Brain microvascular endothelial cell (primary cell): ENCODE measurements at regions not wholly inside any gene's neighbourhood (a gene's known extent, or its start where the extent isn't known, plus 50 kb on each side); places are given as distances from the start of the nearest gene placed in this dataset.
A peak's percentile ranks its signal among the peaks of the same experiment; 100 is the strongest.
"Not testable (repeated sequence)": the region's sequence is repeated elsewhere in the genome, so short reads cannot be mapped to it uniquely, and the experiment has no call there.

Source experiments
- DNase-seq: peaks from one replicate; pipeline ENCODE4 v3.0.0-alpha.2; 2020
- H3K27ac ChIP-seq: fragments of 250-450 bp; sonication (Bioruptor Pico); 2 replicates; pipeline ENCODE4 v1.5.1; 2020; ENCODE audit warnings: mild to moderate bottlenecking, moderate library complexity
- H3K27me3 ChIP-seq: fragments of 250-450 bp; sonication (Bioruptor Pico); replicated peaks from 2 replicates; pipeline ENCODE4 v1.5.1; 2020; ENCODE audit warnings: mild to moderate bottlenecking
- H3K36me3 ChIP-seq: fragments of 250-450 bp; sonication (Bioruptor Pico); replicated peaks from 2 replicates; pipeline ENCODE4 v1.5.1; 2020; ENCODE audit warnings: mild to moderate bottlenecking
- H3K4me3 ChIP-seq: 2 replicates; pipeline ENCODE4 v1.5.1; 2011; ENCODE audit warnings: low read depth, mild to moderate bottlenecking, control low read depth, low read length, moderate library complexity
- CTCF ChIP-seq: IDR thresholded peaks from 2 replicates; pipeline ENCODE4 v1.5.1; 2011; ENCODE audit warnings: low read depth, mild to moderate bottlenecking, moderate library complexity, low read length, control low read depth, inconsistent platforms; ENCODE audit errors: missing control alignments
- in situ Hi-C: cut with HindIII; loops from 2 replicates; pipeline ENCODE4 v1.10.0; 2017; ENCODE audit warnings: low sequenced_read_pairs, low pct_ligation_motif_present

- H3K27me3 ChIP-seq, DNase-seq, H3K27ac ChIP-seq, H3K36me3 ChIP-seq, in situ Hi-C loops, H3K4me3 ChIP-seq: not testable (repeated sequence)
Observed at GRCh38 chr20:25777241-25777640, 80.6 kb upstream of the ZNF337 start.

GRCh38 chr20:25774711-25775110 is 78.1 kb upstream of the ZNF337 start:
- in situ Hi-C loops, H3K27me3 ChIP-seq, DNase-seq, H3K4me3 ChIP-seq, H3K36me3 ChIP-seq, H3K27ac ChIP-seq: not testable (repeated sequence)

GRCh38 chr20:25774203-25774602 is 77.5 kb upstream of the ZNF337 start:
- H3K36me3 ChIP-seq, H3K4me3 ChIP-seq, in situ Hi-C loops, DNase-seq, H3K27ac ChIP-seq, H3K27me3 ChIP-seq: not testable (repeated sequence)

- in situ Hi-C loops, H3K27ac ChIP-seq, H3K4me3 ChIP-seq, H3K27me3 ChIP-seq, H3K36me3 ChIP-seq, DNase-seq: not testable (repeated sequence)
Observed at GRCh38 chr20:25772437-25772836, 75.8 kb upstream of the ZNF337 start.

- DNase-seq, H3K27ac ChIP-seq, H3K27me3 ChIP-seq, H3K36me3 ChIP-seq, H3K4me3 ChIP-seq, in situ Hi-C loops: not testable (repeated sequence)
Observed at GRCh38 chr20:25771818-25772217, 75.2 kb upstream of the ZNF337 start.

- Histone ChIP-seq H3K4me3 (no peak overlapping the region), H3K27ac (no peak overlapping the region), H3K36me3 (no peaks in the 10 kb centered on the region), H3K27me3 (no peaks in the 10 kb centered on the region)
- TF ChIP-seq CTCF, result no peak
- no peak for DNase-seq
- in situ Hi-C loops, result no loop called here
Observed at GRCh38 chr20:25761596-25761995, 64.9 kb upstream of the ZNF337 start.

GRCh38 chr20:25761046-25761445 is 64.4 kb upstream of the ZNF337 start:
- H3K27me3 ChIP-seq, H3K36me3 ChIP-seq, DNase-seq, H3K4me3 ChIP-seq, H3K27ac ChIP-seq, in situ Hi-C loops: not testable (repeated sequence)

GRCh38 chr20:25750765-25751696 is 54.4 kb upstream of the ZNF337 start:
- Histone ChIP-seq H3K36me3 (no peaks in the 10 kb centered on the region), H3K4me3 (peak overlapping the region; percentile 50), H3K27ac (no peak overlapping the region), H3K27me3 (no peaks in the 10 kb centered on the region)
- peak; percentile 7 for DNase-seq
- TF ChIP-seq CTCF, result no peak
- in situ Hi-C loops, result no loop called here

- no peak overlapping the region for H3K4me3 ChIP-seq
- no peak for TF ChIP-seq CTCF
- no peaks in the 10 kb centered on the region for H3K27me3 ChIP-seq
- DNase-seq, result no peak
- in situ Hi-C loops, result no loop called here
- H3K27ac ChIP-seq, result no peak overlapping the region
- H3K36me3 ChIP-seq, result no peaks in the 10 kb centered on the region
Observed at GRCh38 chr20:25750220-25750764, 53.6 kb upstream of the ZNF337 start.
